CD4-positive, alpha-beta T cell (primary cell): ENCODE measurements at regions not wholly inside any gene's neighbourhood (a gene's known extent, or its start where the extent isn't known, plus 50 kb on each side); places are given as distances from the start of the nearest gene placed in this dataset.

Experiments
- ATAC-seq: fragments of 200-7000 bp; cut with Tn5 transposase; one replicate; pipeline ENCODE4 v1.10.0; 2022; ENCODE audit warnings: mild to moderate bottlenecking; ENCODE audit not compliant: poor library complexity
- CTCF ChIA-PET: fragments of 350-600 bp; sonication (Branson Sonifier 250); formaldehyde crosslinking; loops from one replicate; lab custom pipeline; 2021; ENCODE audit warnings: antibody characterized with exemption, inconsistent platforms; lab: Charles Lee
- POLR2A ChIA-PET: fragments of 350-600 bp; sonication (Branson Sonifier 250); formaldehyde crosslinking; loops from one replicate; lab custom pipeline; 2021; ENCODE audit warnings: antibody characterized with exemption, inconsistent platforms; lab: Charles Lee
- DNase-seq, 14 experiments: peaks; one replicate each; pipeline ENCODE4 v3.0.0-alpha.2; 2013 to 2020; ENCODE audit warnings: mixed read lengths in 2 of 14
- H3K27ac ChIP-seq, 2 donors: one replicate each; pipeline versions ENCODE4 v1.5.1 to v1.7.0; 2013; ENCODE audit warnings: low read length in 2 of 2, low read depth in 1 of 2, mild to moderate bottlenecking in 1 of 2
- H3K27me3 ChIP-seq, 2 experiments: 1 replicate in 1 of 2; 2 replicates in 1 of 2; pipeline versions ENCODE4 v1.6.1 to v1.7.0; 2013; ENCODE audit warnings: low read length in 2 of 2, control low read depth in 1 of 2, mild to moderate bottlenecking in 1 of 2, moderate library complexity in 1 of 2; ENCODE audit not compliant: insufficient read depth in 2 of 2, control insufficient read depth in 1 of 2
- H3K36me3 ChIP-seq: one replicate; pipeline ENCODE4 v1.6.1; 2013; ENCODE audit warnings: low read length, control low read depth; ENCODE audit not compliant: insufficient read depth
- H3K4me1 ChIP-seq: one replicate; pipeline ENCODE4 v1.6.1; 2013; ENCODE audit warnings: low read length, control low read depth; ENCODE audit not compliant: insufficient read depth
- H3K4me3 ChIP-seq: one replicate; pipeline ENCODE4 v1.5.1; 2013; ENCODE audit warnings: mild to moderate bottlenecking, low read length, moderate library complexity
- H3K9me3 ChIP-seq, 2 experiments: 1 replicate in 1 of 2; 2 replicates in 1 of 2; pipeline versions ENCODE4 v1.6.1 to v1.7.0; 2013; ENCODE audit warnings: low read length in 2 of 2, mild to moderate bottlenecking in 2 of 2, control low read depth in 1 of 2, moderate library complexity in 1 of 2; ENCODE audit not compliant: control insufficient read depth in 1 of 2, insufficient read depth in 1 of 2
- H3K27ac Mint-ChIP-seq: one replicate; pipeline ENCODE4 v1.8.0; 2020; ENCODE audit warnings: mixed read lengths
- H3K27me3 Mint-ChIP-seq: one replicate; pipeline ENCODE4 v1.8.0; 2021; ENCODE audit warnings: mixed read lengths
- H3K36me3 Mint-ChIP-seq: one replicate; pipeline ENCODE4 v1.8.0; 2021; ENCODE audit warnings: low read depth, mixed read lengths
- H3K4me1 Mint-ChIP-seq: one replicate; pipeline ENCODE4 v1.8.0; 2021; ENCODE audit warnings: low read depth, mixed read lengths
- H3K4me3 Mint-ChIP-seq: one replicate; pipeline ENCODE4 v1.8.0; 2020; ENCODE audit warnings: mild to moderate bottlenecking, mixed read lengths
- H3K9me3 Mint-ChIP-seq: one replicate; pipeline ENCODE4 v1.8.0; 2020; ENCODE audit warnings: mixed read lengths
- intact Hi-C, 2 experiments: fragments of 100-400 bp; cut with DNase I in 1 of 2; cut with micrococcal nuclease in 1 of 2; formaldehyde crosslinking; loops; one replicate each; pipeline versions ENCODE4 v1.15.1 to v1.9.0; 2023 to 2025; cut with DNase I, micrococcal nuclease
- TF ChIP-seq, protein P1 (sequence below): fragments of 200-600 bp; IDR thresholded peaks from one replicate; pipeline ENCODE4 v1.8.0; 2022; ENCODE audit warnings: antibody characterized with exemption, mild to moderate bottlenecking

DNA sequence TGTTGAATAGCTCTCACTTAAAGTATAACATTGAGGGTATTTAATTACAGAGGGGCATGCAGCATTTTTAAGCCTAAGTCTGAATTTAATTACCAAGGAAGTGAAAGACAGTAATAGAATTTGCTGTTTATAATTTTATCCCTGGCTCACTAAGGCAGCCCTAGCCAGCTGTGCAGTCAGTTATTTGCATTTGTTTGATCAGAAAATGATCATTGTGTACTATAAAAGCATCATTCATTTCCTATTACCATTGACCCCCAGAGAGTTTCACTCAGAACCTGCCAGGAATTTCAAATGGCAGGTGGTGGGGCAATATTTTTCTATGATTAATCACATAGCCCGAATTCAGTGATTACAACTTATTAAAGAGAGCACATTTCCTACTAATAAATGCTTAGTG lies 277.1 kb upstream of the KAZN start:
- Histone ChIP-seq H3K27me3 (peaks cover 3 to 5% of the 10 kb centered on the region in 2 experiments), H3K4me3 (no peak overlapping the region), H3K27ac (no peak overlapping the region), H3K9me3 (no peaks in the 10 kb centered on the region), H3K36me3 (no peaks in the 10 kb centered on the region), H3K4me1 (no peaks in the 10 kb centered on the region)
- TF ChIP-seq, protein P1, sequence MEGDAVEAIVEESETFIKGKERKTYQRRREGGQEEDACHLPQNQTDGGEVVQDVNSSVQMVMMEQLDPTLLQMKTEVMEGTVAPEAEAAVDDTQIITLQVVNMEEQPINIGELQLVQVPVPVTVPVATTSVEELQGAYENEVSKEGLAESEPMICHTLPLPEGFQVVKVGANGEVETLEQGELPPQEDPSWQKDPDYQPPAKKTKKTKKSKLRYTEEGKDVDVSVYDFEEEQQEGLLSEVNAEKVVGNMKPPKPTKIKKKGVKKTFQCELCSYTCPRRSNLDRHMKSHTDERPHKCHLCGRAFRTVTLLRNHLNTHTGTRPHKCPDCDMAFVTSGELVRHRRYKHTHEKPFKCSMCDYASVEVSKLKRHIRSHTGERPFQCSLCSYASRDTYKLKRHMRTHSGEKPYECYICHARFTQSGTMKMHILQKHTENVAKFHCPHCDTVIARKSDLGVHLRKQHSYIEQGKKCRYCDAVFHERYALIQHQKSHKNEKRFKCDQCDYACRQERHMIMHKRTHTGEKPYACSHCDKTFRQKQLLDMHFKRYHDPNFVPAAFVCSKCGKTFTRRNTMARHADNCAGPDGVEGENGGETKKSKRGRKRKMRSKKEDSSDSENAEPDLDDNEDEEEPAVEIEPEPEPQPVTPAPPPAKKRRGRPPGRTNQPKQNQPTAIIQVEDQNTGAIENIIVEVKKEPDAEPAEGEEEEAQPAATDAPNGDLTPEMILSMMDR = no peak
- H3K4me3 Mint-ChIP-seq = no peak overlapping the region
- H3K27me3 Mint-ChIP-seq = peaks cover 34% of the 10 kb centered on the region
- ATAC-seq = no peak
- H3K27ac Mint-ChIP-seq = no peak overlapping the region
- DNase-seq = no peak
- H3K9me3 Mint-ChIP-seq = peaks cover 5% of the 10 kb centered on the region
- H3K36me3 Mint-ChIP-seq = no peaks in the 10 kb centered on the region
- no peaks in the 10 kb centered on the region for H3K4me1 Mint-ChIP-seq
- CTCF ChIA-PET = no interaction called here
- POLR2A ChIA-PET = no interaction called here
- intact Hi-C loops = no loop called here

DNA sequence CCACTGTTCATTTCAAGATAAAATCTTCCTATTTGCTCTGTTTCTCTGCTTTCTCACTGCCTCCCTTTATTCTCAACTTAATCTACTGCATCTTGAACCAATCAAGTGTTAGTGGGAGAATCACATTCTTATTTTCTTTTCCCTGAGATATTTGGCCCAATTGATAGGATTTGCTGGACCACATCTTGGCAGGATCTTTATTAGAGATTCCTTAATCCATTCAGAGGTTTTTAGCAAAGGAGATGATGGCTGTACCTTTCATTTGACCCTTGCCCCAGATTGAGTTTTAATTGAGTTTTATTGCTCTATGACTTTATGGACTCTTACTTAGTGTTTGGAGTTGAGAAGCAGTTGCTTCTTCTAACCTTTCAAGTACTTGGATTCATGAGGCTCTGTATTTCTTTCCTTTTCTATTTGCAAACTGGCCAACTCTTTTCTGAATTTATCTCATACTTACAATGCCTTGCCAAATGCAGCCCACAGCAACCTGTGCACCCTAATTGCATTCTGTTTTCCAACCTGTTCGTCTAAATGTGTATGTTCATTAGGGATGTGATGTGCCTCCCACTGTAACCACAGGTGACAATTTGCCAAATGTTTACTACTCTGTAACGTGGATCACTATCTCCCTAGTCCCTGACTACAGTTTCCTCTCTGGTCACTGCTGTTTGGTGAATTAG lies 274.8 kb upstream of the KAZN start:
- ATAC-seq = no peak
- H3K27ac Mint-ChIP-seq = no peak overlapping the region
- TF ChIP-seq, protein P1 = no peak
- no peaks in the 10 kb centered on the region for H3K4me1 ChIP-seq
- ChIA-PET POLR2A (no interaction called here), CTCF (no interaction called here)
- no peaks in the 10 kb centered on the region for H3K4me1 Mint-ChIP-seq
- no peaks in the 10 kb centered on the region for H3K36me3 ChIP-seq
- no peak for DNase-seq
- no peak overlapping the region for H3K27ac ChIP-seq
- no peaks in the 10 kb centered on the region for H3K9me3 Mint-ChIP-seq
- no peaks in the 10 kb centered on the region for H3K36me3 Mint-ChIP-seq
- intact Hi-C loops = no loop called here
- peaks cover 49% of the 10 kb centered on the region for H3K27me3 Mint-ChIP-seq
- H3K27me3 ChIP-seq = peaks cover 6 to 8% of the 10 kb centered on the region in 2 experiments
- no peak overlapping the region for H3K4me3 Mint-ChIP-seq
- no peaks in the 10 kb centered on the region for H3K9me3 ChIP-seq
- H3K4me3 ChIP-seq = no peak overlapping the region

DNA sequence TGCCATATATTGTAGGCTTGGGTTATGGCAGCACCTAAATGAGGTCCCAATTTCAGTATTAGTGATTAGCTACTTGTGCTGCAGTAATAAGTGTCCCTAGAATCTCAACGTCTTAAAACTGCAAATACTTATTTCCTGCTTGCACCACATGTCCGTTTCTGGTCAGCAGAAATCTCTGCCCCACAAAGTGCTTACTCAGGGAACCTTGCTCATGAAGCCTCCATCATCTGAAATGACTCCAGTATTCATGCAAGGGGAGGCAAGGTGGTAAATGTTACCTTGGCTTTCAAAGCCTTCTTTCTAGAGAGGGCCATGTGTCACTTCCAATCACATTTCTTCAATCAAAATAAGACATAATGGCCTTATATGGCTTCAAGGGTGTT lies 274.2 kb upstream of the KAZN start:
- intact Hi-C loops = no loop called here

More for the DNA sequence above, 274.2 kb upstream of the KAZN start:
- no peaks in the 10 kb centered on the region for H3K9me3 Mint-ChIP-seq
- H3K27me3 Mint-ChIP-seq = peaks cover 51% of the 10 kb centered on the region
- H3K4me1 Mint-ChIP-seq = no peaks in the 10 kb centered on the region
- H3K4me3 ChIP-seq = no peak overlapping the region
- H3K27ac ChIP-seq = no peak overlapping the region
- CTCF ChIA-PET = no interaction called here
- TF ChIP-seq, protein P1 = no peak
- H3K36me3 ChIP-seq = no peaks in the 10 kb centered on the region
- H3K4me3 Mint-ChIP-seq = no peak overlapping the region
- no peaks in the 10 kb centered on the region for H3K36me3 Mint-ChIP-seq
- POLR2A ChIA-PET = no interaction called here
- no peaks in the 10 kb centered on the region for H3K4me1 ChIP-seq
- no peak for DNase-seq
- H3K9me3 ChIP-seq = no peaks in the 10 kb centered on the region
- H3K27me3 ChIP-seq = peaks cover 6 to 8% of the 10 kb centered on the region in 2 experiments
- H3K27ac Mint-ChIP-seq = no peak overlapping the region
- no peak for ATAC-seq
